H9 (cell line): ENCODE measurements at regions not wholly inside any gene's neighbourhood (a gene's known extent, or its start where the extent isn't known, plus 50 kb on each side); places are given as distances from the start of the nearest gene placed in this dataset.

Experiments
- DNase-seq: peaks from one replicate; pipeline ENCODE4 v3.0.0-alpha.2; 2017
- H2AFZ ChIP-seq: one replicate; pipeline ENCODE4 v1.6.1; 2013; ENCODE audit warnings: mild to moderate bottlenecking, low read length, control low read depth, moderate library complexity
- H2AK5ac ChIP-seq: 2 replicates; pipeline ENCODE4 v1.6.1; 2013; ENCODE audit warnings: low read length, control low read depth, mixed read lengths; ENCODE audit not compliant: insufficient read length
- H2BK120ac ChIP-seq: one replicate; pipeline ENCODE4 v1.6.1; 2013; ENCODE audit warnings: low read depth, mild to moderate bottlenecking, low read length, control low read depth, inconsistent platforms; ENCODE audit not compliant: poor library complexity, severe bottlenecking
- H2BK12ac ChIP-seq: 2 replicates; pipeline ENCODE4 v1.6.1; 2013; ENCODE audit warnings: low read length, control low read depth, mixed read lengths, low read depth; ENCODE audit not compliant: insufficient read length
- H2BK15ac ChIP-seq: 2 replicates; pipeline ENCODE4 v1.6.1; 2013; ENCODE audit warnings: low read depth, low read length, control low read depth
- H2BK20ac ChIP-seq: one replicate; pipeline ENCODE4 v1.6.1; 2013; ENCODE audit warnings: low read depth, mild to moderate bottlenecking, low read length, control low read depth, inconsistent platforms; ENCODE audit not compliant: poor library complexity, severe bottlenecking
- H2BK5ac ChIP-seq: 2 replicates; pipeline ENCODE4 v1.6.1; 2013; ENCODE audit warnings: low read length, control low read depth, mixed read lengths; ENCODE audit not compliant: insufficient read length
- H3K14ac ChIP-seq: 2 replicates; pipeline ENCODE4 v1.6.1; 2013; ENCODE audit warnings: low read length, control low read depth; ENCODE audit not compliant: insufficient read depth
- H3K18ac ChIP-seq: 2 replicates; pipeline ENCODE4 v1.6.1; 2013; ENCODE audit warnings: low read depth, mild to moderate bottlenecking, mixed read lengths, low read length, control low read depth; ENCODE audit not compliant: insufficient read length
- H3K23ac ChIP-seq: 2 replicates; pipeline ENCODE4 v1.6.1; 2013; ENCODE audit warnings: low read length, control low read depth, mixed read lengths, low read depth; ENCODE audit not compliant: insufficient read length
- H3K23me2 ChIP-seq: 2 replicates; pipeline ENCODE4 v1.6.1; 2013; ENCODE audit warnings: low read depth, mild to moderate bottlenecking, mixed read lengths, low read length, control low read depth; ENCODE audit not compliant: insufficient read length, poor library complexity, severe bottlenecking
- H3K27ac ChIP-seq: 2 replicates; pipeline ENCODE4 v1.5.1; 2013; ENCODE audit warnings: low read length, control low read depth, mixed read lengths, low read depth; ENCODE audit not compliant: insufficient read length
- H3K27me3 ChIP-seq: 2 replicates; pipeline ENCODE4 v1.6.1; 2013; ENCODE audit warnings: low read length, control low read depth, inconsistent platforms; ENCODE audit not compliant: insufficient read depth
- H3K4ac ChIP-seq: 2 replicates; pipeline ENCODE4 v1.6.1; 2013; ENCODE audit warnings: low read depth, mild to moderate bottlenecking, control low read depth, inconsistent platforms, low read length, moderate library complexity
- H3K4me1 ChIP-seq: 2 replicates; pipeline ENCODE4 v1.6.1; 2013; ENCODE audit warnings: low read length, control low read depth, inconsistent platforms; ENCODE audit not compliant: insufficient read depth
- H3K4me2 ChIP-seq: 2 replicates; pipeline ENCODE4 v1.6.1; 2013; ENCODE audit warnings: low read length, control low read depth, mixed read lengths; ENCODE audit not compliant: insufficient read length, insufficient read depth
- H3K56ac ChIP-seq: 2 replicates; pipeline ENCODE4 v1.6.1; 2013; ENCODE audit warnings: low read depth, mild to moderate bottlenecking, mixed read lengths, low read length, control low read depth; ENCODE audit not compliant: insufficient read length
- H3K79me1 ChIP-seq: 2 replicates; pipeline ENCODE4 v1.6.1; 2013; ENCODE audit warnings: low read depth, mild to moderate bottlenecking, moderate library complexity, low read length, control low read depth, inconsistent platforms; ENCODE audit not compliant: insufficient read depth, poor library complexity, severe bottlenecking
- H3K79me2 ChIP-seq: 2 replicates; pipeline ENCODE4 v1.6.1; 2013; ENCODE audit warnings: low read length, control low read depth, inconsistent platforms; ENCODE audit not compliant: insufficient read depth
- H3K9ac ChIP-seq: 2 replicates; pipeline ENCODE4 v1.6.1; 2013; ENCODE audit warnings: low read length, control low read depth, mixed read lengths; ENCODE audit not compliant: insufficient read length; ENCODE audit errors: extremely low read depth
- H3K9me3 ChIP-seq: one replicate; pipeline ENCODE4 v1.6.1; 2013; ENCODE audit warnings: low read depth, low read length, inconsistent platforms; ENCODE audit not compliant: control insufficient read depth
- H3T11ph ChIP-seq: one replicate; pipeline ENCODE4 v1.6.1; 2013; ENCODE audit warnings: mild to moderate bottlenecking, low read length, control low read depth, inconsistent platforms
- H4K20me1 ChIP-seq: one replicate; pipeline ENCODE4 v1.6.1; 2013; ENCODE audit not compliant: control insufficient read depth, insufficient read length, insufficient read depth
- H4K5ac ChIP-seq: 2 replicates; pipeline ENCODE4 v1.6.1; 2013; ENCODE audit warnings: low read depth, mild to moderate bottlenecking, mixed read lengths, low read length, control low read depth; ENCODE audit not compliant: insufficient read length
- H4K8ac ChIP-seq: replicated peaks from 2 replicates; pipeline ENCODE4 v1.6.1; 2013; ENCODE audit warnings: low read length, control low read depth, mixed read lengths, low read depth; ENCODE audit not compliant: insufficient read length
- H4K91ac ChIP-seq: 2 replicates; pipeline ENCODE4 v1.6.1; 2013; ENCODE audit warnings: low read depth, mild to moderate bottlenecking, moderate library complexity, mixed read lengths, low read length, control low read depth; ENCODE audit not compliant: insufficient read length
- H3K27ac Mint-ChIP-seq, 3 experiments: 2 replicates in 2 of 3; 3 replicates in 1 of 3; pipeline ENCODE4 v1.8.0; 2020 to 2021; ENCODE audit warnings: mixed read lengths in 3 of 3, mild to moderate bottlenecking in 1 of 3, moderate library complexity in 1 of 3
- H3K27me3 Mint-ChIP-seq: 2 replicates; pipeline ENCODE4 v1.8.0; 2021; ENCODE audit warnings: low read depth, mild to moderate bottlenecking, moderate library complexity, mixed read lengths
- H3K36me3 Mint-ChIP-seq, 3 experiments: 2 replicates in 2 of 3; 3 replicates in 1 of 3; pipeline ENCODE4 v1.8.0; 2020 to 2021; ENCODE audit warnings: low read depth in 3 of 3, mixed read lengths in 3 of 3; ENCODE audit not compliant: insufficient read depth in 1 of 3
- H3K4me1 Mint-ChIP-seq, 2 experiments: 2 replicates each; pipeline ENCODE4 v1.8.0; 2020; ENCODE audit warnings: mixed read lengths in 2 of 2
- H3K4me3 Mint-ChIP-seq, 2 experiments: 2 replicates in 1 of 2; 3 replicates in 1 of 2; pipeline ENCODE4 v1.8.0; 2020 to 2021; ENCODE audit warnings: mild to moderate bottlenecking in 2 of 2, mixed read lengths in 2 of 2, moderate library complexity in 1 of 2
- H3K9me3 Mint-ChIP-seq, 2 experiments: 2 replicates in 1 of 2; 3 replicates in 1 of 2; pipeline ENCODE4 v1.8.0; 2020; ENCODE audit warnings: mild to moderate bottlenecking in 2 of 2, mixed read lengths in 2 of 2, moderate library complexity in 1 of 2
- WGBS: extraction: QIAGEN DNeasy Blood & Tissue Kit; methylation state at CpG from one replicate; pipeline ENCODE4 v1.1.7; 2013; ENCODE audit warnings: missing lambda C conversion rate, low lambda C conversion rate, mixed read lengths; ENCODE audit not compliant: insufficient read length; ENCODE audit errors: extremely low coverage; 5-methylcytosine and 5-hydroxymethylcytosine counted together
- TF ChIP-seq, protein P1 (sequence below): fragments of 200-600 bp; sonication (generic); conservative IDR thresholded peaks from 3 replicates; pipeline ENCODE4 v1.8.0; 2021; ENCODE audit warnings: antibody characterized with exemption, mild to moderate bottlenecking

DNA sequence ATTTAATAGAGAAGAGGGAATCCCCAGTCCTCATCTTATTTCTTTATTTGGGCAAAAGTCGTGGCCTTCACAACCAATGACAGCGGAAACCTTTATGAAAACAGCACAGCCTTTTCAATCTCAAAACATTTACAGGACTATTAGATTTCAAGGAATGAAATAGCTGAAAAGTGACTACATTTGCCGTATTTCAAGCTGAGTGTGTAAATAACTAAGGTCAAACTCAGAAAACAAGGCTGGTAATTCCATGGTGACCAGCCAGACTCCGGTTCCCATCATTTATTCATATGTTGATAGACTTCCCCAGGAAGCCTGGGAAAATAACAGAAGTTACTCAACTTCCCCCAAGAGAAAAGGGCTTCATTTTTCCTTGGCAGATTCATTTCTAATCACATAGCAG lies 457.3 kb upstream of the NFE2L3 start:
- Histone ChIP-seq H3K9ac (no peak overlapping the region), H3K18ac (no peak overlapping the region), H4K8ac (no peak overlapping the region), H4K91ac (no peak overlapping the region), H3T11ph (no peak overlapping the region), H2AK5ac (no peak overlapping the region), H3K14ac (no peak overlapping the region), H2BK20ac (no peak overlapping the region), H3K4me2 (no peak overlapping the region), H3K4me1 (peaks cover 7% of the 10 kb centered on the region; the same call in 1 of the 2 replicates), H2BK120ac (no peak overlapping the region), H2BK15ac (no peak overlapping the region), H3K27ac (no peak overlapping the region), H2BK5ac (no peak overlapping the region), H2AFZ (no peak overlapping the region), H3K9me3 (no peaks in the 10 kb centered on the region), H4K20me1 (no peaks in the 10 kb centered on the region), H3K79me1 (no peaks in the 10 kb centered on the region), H2BK12ac (no peak overlapping the region), H3K23me2 (no peaks in the 10 kb centered on the region), H3K23ac (no peak overlapping the region), H3K79me2 (no peaks in the 10 kb centered on the region), H3K56ac (no peak overlapping the region), H3K4ac (no peak overlapping the region), H3K27me3 (no peaks in the 10 kb centered on the region), H4K5ac (no peak overlapping the region)
- Mint-ChIP-seq H3K4me3 (no peak overlapping the region), H3K27ac (peak overlapping the region; percentile 30 to 92 (median 73); a peak in 3 of 7 replicates), H3K9me3 (peaks cover 0 to 3% of the 10 kb centered on the region in 2 experiments; a peak in 2 of 5 replicates), H3K27me3 (no peaks in the 10 kb centered on the region; the same call in 1 of the 2 replicates), H3K36me3 (no peaks in the 10 kb centered on the region; a peak in 1 of 7 replicates), H3K4me1 (peaks cover 22 to 34% of the 10 kb centered on the region in 2 experiments)
- no CpG with 5 or more reads among the region's 4 CpGs for WGBS
- TF ChIP-seq, protein P1, sequence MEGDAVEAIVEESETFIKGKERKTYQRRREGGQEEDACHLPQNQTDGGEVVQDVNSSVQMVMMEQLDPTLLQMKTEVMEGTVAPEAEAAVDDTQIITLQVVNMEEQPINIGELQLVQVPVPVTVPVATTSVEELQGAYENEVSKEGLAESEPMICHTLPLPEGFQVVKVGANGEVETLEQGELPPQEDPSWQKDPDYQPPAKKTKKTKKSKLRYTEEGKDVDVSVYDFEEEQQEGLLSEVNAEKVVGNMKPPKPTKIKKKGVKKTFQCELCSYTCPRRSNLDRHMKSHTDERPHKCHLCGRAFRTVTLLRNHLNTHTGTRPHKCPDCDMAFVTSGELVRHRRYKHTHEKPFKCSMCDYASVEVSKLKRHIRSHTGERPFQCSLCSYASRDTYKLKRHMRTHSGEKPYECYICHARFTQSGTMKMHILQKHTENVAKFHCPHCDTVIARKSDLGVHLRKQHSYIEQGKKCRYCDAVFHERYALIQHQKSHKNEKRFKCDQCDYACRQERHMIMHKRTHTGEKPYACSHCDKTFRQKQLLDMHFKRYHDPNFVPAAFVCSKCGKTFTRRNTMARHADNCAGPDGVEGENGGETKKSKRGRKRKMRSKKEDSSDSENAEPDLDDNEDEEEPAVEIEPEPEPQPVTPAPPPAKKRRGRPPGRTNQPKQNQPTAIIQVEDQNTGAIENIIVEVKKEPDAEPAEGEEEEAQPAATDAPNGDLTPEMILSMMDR, result no peak
- DNase-seq, result no peak
